Stimulated activated naive CD4-positive, alpha-beta T cell treated with Interleukin-2 at 50 U/mL for 16 hours (primary cell): ENCODE measurements at regions not wholly inside any gene's neighbourhood (a gene's known extent, or its start where the extent isn't known, plus 50 kb on each side); places are given as distances from the start of the nearest gene placed in this dataset.
"Not testable (repeated sequence)": the region's sequence is repeated elsewhere in the genome, so short reads cannot be mapped to it uniquely, and the experiment has no call there.

Experiments used
- DNase-seq: peaks from one replicate; lab custom pipeline; 2025; lab: John Stamatoyannopoulos, UW

- no peak for DNase-seq
Measured at GRCh38 chr6:43934803-43935602, 165.0 kb downstream of the VEGFA start.

- no peak for DNase-seq
Measured at GRCh38 chr6:43934183-43934802, 164.3 kb downstream of the VEGFA start.

GRCh38 chr6:43933148-43933885 is 163.3 kb downstream of the VEGFA start:
- no peak for DNase-seq

GRCh38 chr6:43932259-43933147 is 162.5 kb downstream of the VEGFA start:
- DNase-seq: no peak

- DNase-seq: no peak
Measured at GRCh38 chr6:43931201-43931600, 161.2 kb downstream of the VEGFA start.

- DNase-seq: no peak
Measured at GRCh38 chr6:43930440-43931154, 160.6 kb downstream of the VEGFA start.

GRCh38 chr6:43929511-43929910 is 159.5 kb downstream of the VEGFA start:
- DNase-seq: no peak

GRCh38 chr6:43927532-43928210 is 157.7 kb downstream of the VEGFA start:
- no peak for DNase-seq

GRCh38 chr6:43926634-43927531 is 156.9 kb downstream of the VEGFA start:
- no peak for DNase-seq

- DNase-seq: not testable (repeated sequence)
Measured at GRCh38 chr6:43925636-43926139, 155.7 kb downstream of the VEGFA start.

- peak; percentile 39 for DNase-seq
Measured at GRCh38 chr6:43924222-43924702, 154.3 kb downstream of the VEGFA start.

- DNase-seq: no peak
Measured at GRCh38 chr6:43923376-43924221, 153.6 kb downstream of the VEGFA start.

GRCh38 chr6:43922426-43923375 is 152.7 kb downstream of the VEGFA start:
- DNase-seq: no peak

- no peak for DNase-seq
Measured at GRCh38 chr6:43921548-43922425, 151.8 kb downstream of the VEGFA start.

- no peak for DNase-seq
Measured at GRCh38 chr6:43921039-43921438, 151.0 kb downstream of the VEGFA start.

- DNase-seq: no peak
Measured at GRCh38 chr6:43919774-43920173, 149.8 kb downstream of the VEGFA start.
